K562 (cell line): ENCODE measurements at regions not wholly inside any gene's neighbourhood (a gene's known extent, or its start where the extent isn't known, plus 50 kb on each side); places are given as distances from the start of the nearest gene placed in this dataset.

ENCODE experiments used
- ATAC-seq: fragments of 200-7000 bp; cut with Tn5 transposase; 3 replicates; pipeline ENCODE4 v1.9.1; 2020; ENCODE audit warnings: moderate library complexity
- BruUV-seq: library from RNA; stranded (reverse); fragments of 400-500 nt; replicated peaks from 2 replicates; lab custom pipeline; 2021; lab: Mats Ljungman, UMichigan
- CTCF ChIA-PET: fragments of 300-600 bp; formaldehyde crosslinking; extraction: SDS; loops from one replicate; lab custom pipeline; 2021; ENCODE audit warnings: low intra/inter-chr PET ratio; lab: Yijun Ruan, JAX
- POLR2A ChIA-PET: fragments of 300-600, 350-650 bp; sonication (Branson Sonifier 250); formaldehyde crosslinking; extraction: SDS; loops from one replicate; lab custom pipeline; 2021; ENCODE audit warnings: antibody characterized with exemption, inconsistent platforms; lab: Yijun Ruan, JAX
- DNase-seq, 4 experiments: peaks; one replicate each; pipeline versions ENCODE4 v3.0.0 to v3.0.0-alpha.2; 2011 to 2018; ENCODE audit warnings: low spot score in 3 of 4, mixed read lengths in 3 of 4; ENCODE audit errors: extremely low read depth in 1 of 4
- FAIRE-seq: peaks from 2 replicates; lab custom pipeline; 2011; peaks lifted over from hg19 to GRCh38; lab: Jason Lieb, UNC
- H2AFZ ChIP-seq: 2 replicates; pipeline ENCODE4 v1.6.0; 2011; ENCODE audit warnings: low read depth, low read length, control low read depth, inconsistent platforms
- H3K27ac ChIP-seq: fragments of 200-600 bp; 3 replicates; pipeline ENCODE4 v1.8.0; 2011; ENCODE audit warnings: low read depth, mild to moderate bottlenecking, control low read depth, inconsistent platforms, low read length, moderate library complexity, mixed read lengths; ENCODE audit errors: extremely low read depth
- H3K27me3 ChIP-seq, 2 experiments: fragments of 300-600 bp in 1 of 2; 2 replicates in 1 of 2; 3 replicates in 1 of 2; pipeline versions ENCODE4 v1.6.0 to v1.8.0; 2011; ENCODE audit warnings: inconsistent platforms in 2 of 2, low read length in 2 of 2, mild to moderate bottlenecking in 1 of 2, mixed read lengths in 1 of 2, moderate library complexity in 1 of 2; ENCODE audit not compliant: control insufficient read depth in 2 of 2, insufficient read depth in 2 of 2
- H3K36me3 ChIP-seq: fragments of 300-600 bp; 3 replicates; pipeline ENCODE4 v1.8.0; 2011; ENCODE audit warnings: mild to moderate bottlenecking, low read length, inconsistent platforms; ENCODE audit not compliant: control insufficient read depth, insufficient read depth
- H3K4me1 ChIP-seq, 2 experiments: fragments of 200-600 bp in 1 of 2; replicated peaks in 1 of 2; 2 replicates in 1 of 2; 3 replicates in 1 of 2; pipeline versions ENCODE4 v1.5.1 to v1.8.0; 2011; ENCODE audit warnings: inconsistent platforms in 2 of 2, low read length in 2 of 2, mild to moderate bottlenecking in 1 of 2, mixed read lengths in 1 of 2, moderate library complexity in 1 of 2; ENCODE audit not compliant: control insufficient read depth in 2 of 2, insufficient read depth in 2 of 2
- H3K4me2 ChIP-seq: 2 replicates; pipeline ENCODE4 v1.6.1; 2011; ENCODE audit warnings: low read length, control low read depth, inconsistent platforms, mixed read lengths; ENCODE audit not compliant: insufficient read depth
- H3K4me3 ChIP-seq: fragments of 200-600 bp; sonication (generic), shearing (Covaris generic); 2 replicates; pipeline ENCODE4 v1.5.1; 2016; ENCODE audit warnings: control low read depth, inconsistent platforms
- H3K79me2 ChIP-seq: fragments of 200-600 bp; 3 replicates; pipeline ENCODE4 v1.8.0; 2011; ENCODE audit warnings: low read length, inconsistent platforms; ENCODE audit not compliant: control insufficient read depth, insufficient read depth
- H3K9ac ChIP-seq, 2 experiments: 2 replicates each; pipeline versions ENCODE4 v1.6.0 to v1.6.1; 2011; ENCODE audit warnings: low read depth in 2 of 2, low read length in 2 of 2, control low read depth in 1 of 2, inconsistent platforms in 1 of 2, mild to moderate bottlenecking in 1 of 2, mixed read lengths in 1 of 2; ENCODE audit not compliant: insufficient read depth in 1 of 2
- H3K9me1 ChIP-seq: one replicate; pipeline ENCODE4 v1.6.0; 2011; ENCODE audit warnings: inconsistent platforms, mild to moderate bottlenecking, low read length, moderate library complexity; ENCODE audit not compliant: control insufficient read depth, insufficient read depth
- H3K9me3 ChIP-seq: replicated peaks from 2 replicates; pipeline ENCODE4 v1.5.1; 2011; ENCODE audit warnings: low read depth, low read length, inconsistent platforms; ENCODE audit not compliant: control insufficient read depth, insufficient read depth
- H4K20me1 ChIP-seq: replicated peaks from 2 replicates; pipeline ENCODE4 v1.6.1; 2011; ENCODE audit warnings: low read length, inconsistent platforms, mixed read lengths; ENCODE audit not compliant: control insufficient read depth, insufficient read depth
- ARNT ChIP-seq, 2 experiments: fragments of 450-650 bp; IDR thresholded peaks; 2 replicates each; pipeline ENCODE4 v1.6.1; 2016; ENCODE audit warnings: mild to moderate bottlenecking in 1 of 2
- CBX2 ChIP-seq: fragments of 200-600 bp; sonication (generic); IDR thresholded peaks from one replicate; pipeline ENCODE4 v1.6.1; 2012; ENCODE audit warnings: mild to moderate bottlenecking, low read length, inconsistent platforms; ENCODE audit not compliant: insufficient read depth, poor library complexity, severe bottlenecking
- CBX8 ChIP-seq: fragments of 200-600 bp; sonication (generic); IDR thresholded peaks from 2 replicates; pipeline ENCODE4 v1.6.1; 2012; ENCODE audit warnings: borderline replicate concordance, mixed run types, low read depth, mild to moderate bottlenecking, moderate library complexity, mixed read lengths, low read length, control low read depth, inconsistent platforms; ENCODE audit not compliant: poor library complexity, severe bottlenecking; ENCODE audit errors: extremely low read depth
- FOXK1 ChIP-seq: sonication (generic); formaldehyde crosslinking; IDR thresholded peaks from 2 replicates; pipeline ENCODE4 v1.8.0; 2022; ENCODE audit warnings: missing genetic modification reagents, mild to moderate bottlenecking, borderline replicate concordance
- JUND ChIP-seq, 2 experiments: IDR thresholded peaks; 2 replicates in 1 of 2; 3 replicates in 1 of 2; pipeline ENCODE4 v1.6.1; 2011; ENCODE audit warnings: borderline replicate concordance in 2 of 2, low read depth in 2 of 2, low read length in 2 of 2, improper control_type of control experiment in 1 of 2, missing biosample characterization in 1 of 2, missing genetic modification characterization in 1 of 2, missing genetic modification reagents in 1 of 2
- NFE2L1 ChIP-seq: fragments of 450-650 bp; IDR thresholded peaks from 2 replicates; pipeline ENCODE4 v1.6.1; 2016; ENCODE audit warnings: missing genetic modification characterization, low read depth, mild to moderate bottlenecking, missing compliant biosample characterization, moderate library complexity, borderline replicate concordance
- NFRKB ChIP-seq: fragments of 450-650 bp; IDR thresholded peaks from 2 replicates; pipeline ENCODE4 v1.6.1; 2016; ENCODE audit warnings: low read depth
- PURB ChIP-seq: sonication (generic); formaldehyde crosslinking; IDR thresholded peaks from 2 replicates; pipeline ENCODE4 v1.9.0; 2021; ENCODE audit warnings: low read depth, mild to moderate bottlenecking, missing genetic modification reagents
- ZNF282 ChIP-seq: sonication (generic); formaldehyde crosslinking; IDR thresholded peaks from 2 replicates; pipeline ENCODE4 v1.8.1; 2023; ENCODE audit warnings: missing genetic modification reagents
- ZNF512 ChIP-seq: IDR thresholded peaks from 2 replicates; pipeline ENCODE4 v1.6.1; 2016; ENCODE audit warnings: missing genetic modification characterization, missing compliant biosample characterization
- ZNF561 ChIP-seq: fragments of 450-650 bp; formaldehyde crosslinking; conservative IDR thresholded peaks from 2 replicates; pipeline ENCODE4 v1.4.0; 2020; ENCODE audit warnings: mild to moderate bottlenecking, moderate library complexity
- ZNF584 ChIP-seq: fragments of 200-800 bp; sonication (Bioruptor generic); IDR thresholded peaks from 2 replicates; pipeline ENCODE4 v1.6.1; 2016; ENCODE audit warnings: low read depth, mild to moderate bottlenecking, missing genetic modification characterization, missing compliant biosample characterization
- ZZZ3 ChIP-seq: fragments of 450-650 bp; IDR thresholded peaks from 2 replicates; pipeline ENCODE4 v1.6.1; 2016; ENCODE audit warnings: antibody characterized with exemption, mild to moderate bottlenecking, moderate library complexity
- WGBS: fragments of 100-300 bp; shearing (Covaris generic); methylation state at CpG from one replicate; pipeline ENCODE4 v1.1.6; 2016; ENCODE audit warnings: low coverage, mixed read lengths; ENCODE audit not compliant: insufficient coverage; ENCODE audit errors: missing lambda C conversion rate; 5-methylcytosine and 5-hydroxymethylcytosine counted together
- in situ Hi-C: fragments of 300-500 bp; cut with MboI; formaldehyde crosslinking; loops from 4 replicates; pipeline ENCODE4 v1.15.0; 2018; ENCODE audit warnings: inconsistent platforms, mixed read lengths
- intact Hi-C: fragments of 100-400 bp; cut with micrococcal nuclease; formaldehyde crosslinking; loops from 2 replicates; pipeline ENCODE4 v1.14.2; 2022

DNA sequence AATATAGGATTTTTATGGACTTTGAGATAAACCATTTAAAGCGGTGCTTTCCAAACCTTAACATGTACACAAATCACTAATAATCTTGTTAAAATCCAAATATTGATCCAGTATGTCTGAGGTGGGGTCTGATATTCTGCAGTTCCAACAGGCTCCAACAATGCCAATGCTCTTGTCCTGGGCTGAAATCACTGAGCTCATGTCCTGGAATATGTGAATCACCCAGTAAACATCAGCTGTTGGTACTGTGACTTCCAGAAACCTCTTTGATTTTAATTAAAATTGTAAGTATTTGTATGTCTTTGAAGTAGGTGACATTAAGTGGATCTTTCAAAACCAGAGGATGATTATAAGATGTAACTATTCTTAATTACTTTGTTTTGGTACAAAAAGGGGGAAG is 52.8 kb upstream of the CAST start:
- Histone ChIP-seq H3K9ac (no peak overlapping the region), H3K27ac (no peak overlapping the region), H3K79me2 (no peaks in the 10 kb centered on the region), H3K4me1 (no peaks in the 10 kb centered on the region), H3K4me2 (no peak overlapping the region), H3K9me1 (no peaks in the 10 kb centered on the region), H3K4me3 (no peak overlapping the region), H3K27me3 (peaks cover 0 to 2% of the 10 kb centered on the region in 2 experiments; a peak in 1 of 5 replicates), H4K20me1 (no peaks in the 10 kb centered on the region), H3K9me3 (no peaks in the 10 kb centered on the region), H3K36me3 (no peaks in the 10 kb centered on the region), H2AFZ (no peak overlapping the region)
- FAIRE-seq (no peak), DNase-seq (no peak), ATAC-seq (no peak)
- 0% methylated on average over 1 of the region's 1 CpG for WGBS
- TF ChIP-seq PURB (no peak), CBX8 (no peak), FOXK1 (CRISPR knock-in tag) (no peak), ZNF282 (CRISPR knock-in tag) (no peak), ZZZ3 (no peak)
- intact Hi-C loops: no loop called here
- no TSS peak for BruUV-seq
- POLR2A ChIA-PET: interaction anchor here (0.7 kb wide), 1 partner anchor 87 kb away, joined by 3 read pairs; no protein-coding TSS in a partner anchor
- CTCF ChIA-PET: no interaction called here
- in situ Hi-C loops: loop anchor here (10.0 kb wide), 2 partner anchors 265 to 555 kb away; no protein-coding TSS in a partner anchor

- H3K79me2 ChIP-seq: no peaks in the 10 kb centered on the region
- no peak overlapping the region for H3K9ac ChIP-seq
- H3K4me3 ChIP-seq: no peak overlapping the region
- in situ Hi-C loops: no loop called here
- no peak overlapping the region for H2AFZ ChIP-seq
- BruUV-seq: no TSS peak
- FAIRE-seq (no peak), ATAC-seq (no peak), DNase-seq (no peak)
- no peak overlapping the region for H3K27ac ChIP-seq
- 15% methylated on average over 4 of the region's 4 CpGs for WGBS
- CTCF ChIA-PET: no interaction called here
- no peak overlapping the region for H3K4me2 ChIP-seq
- no peaks in the 10 kb centered on the region for H3K9me3 ChIP-seq
- no peaks in the 10 kb centered on the region for H3K36me3 ChIP-seq
- peaks cover 0 to 2% of the 10 kb centered on the region in 2 experiments; a peak in 1 of 5 replicates for H3K27me3 ChIP-seq
- H4K20me1 ChIP-seq: no peaks in the 10 kb centered on the region
- H3K4me1 ChIP-seq: no peaks in the 10 kb centered on the region
- intact Hi-C loops: loop anchor here (5.0 to 10.0 kb wide), 4 partner anchors 132 to 532 kb away; partner anchors contain the start of gene LIX1
- H3K9me1 ChIP-seq: no peaks in the 10 kb centered on the region
- POLR2A ChIA-PET: no interaction called here
- TF ChIP-seq NFE2L1: no peak
- no peak for TF ChIP-seq JUND (IDR thresholded peaks at IDR 0.05; ENCODE audit: borderline replicate concordance, low read depth, low read length)
- TF ChIP-seq JUND (tag; IDR thresholded peaks at IDR 0.05; ENCODE audit: borderline replicate concordance, low read depth, low read length): no peak
- TF ChIP-seq ZNF512 (tag): no peak
- TF ChIP-seq ZNF584 (CRISPR knock-in tag): no peak
- no peak for TF ChIP-seq ARNT (IDR thresholded peaks at IDR 0.05)
- no peak for TF ChIP-seq ZNF561
- no peak for TF ChIP-seq CBX2
- no peak for TF ChIP-seq NFRKB
Measured at GRCh38 chr5:96610747-96611146, 51.4 kb upstream of the CAST start.
